GM19463 (cell line): ENCODE measurements at regions not wholly inside any gene's neighbourhood (a gene's known extent, or its start where the extent isn't known, plus 50 kb on each side); places are given as distances from the start of the nearest gene placed in this dataset.

Experiments used
- ATAC-seq: cut with Tn5 transposase; IDR thresholded peaks from one replicate; pipeline ENCODE4 v1.9.1; 2021; ENCODE audit warnings: mild to moderate bottlenecking, moderate library complexity; ENCODE audit not compliant: unreplicated experiment

DNA sequence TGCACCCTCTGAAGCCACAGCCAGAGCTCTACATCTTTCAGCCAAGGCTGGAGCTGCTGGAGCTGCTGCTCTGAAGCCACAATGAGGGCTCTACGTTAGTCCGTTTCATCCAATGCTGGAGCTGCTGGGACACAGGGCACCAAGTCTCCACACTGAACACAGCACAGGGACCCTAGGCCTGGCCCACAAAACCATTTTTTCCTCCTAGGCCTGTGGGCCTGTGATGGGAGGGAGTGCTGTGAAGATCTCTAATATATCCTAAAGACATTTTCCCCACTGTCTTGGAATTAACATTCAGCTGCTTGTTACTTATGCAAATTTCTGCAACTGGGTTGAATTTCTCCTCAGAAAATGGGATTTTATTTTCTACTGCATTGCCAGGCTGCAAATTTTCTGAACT is 441.4 kb upstream of the FAT3 start:
- no peak for ATAC-seq

- no peak for ATAC-seq
Observed at GRCh38 chr11:91778758-91779157, 445.9 kb upstream of the FAT3 start.

- no peak for ATAC-seq
Observed at GRCh38 chr11:91776655-91777054, 448.0 kb upstream of the FAT3 start.

DNA sequence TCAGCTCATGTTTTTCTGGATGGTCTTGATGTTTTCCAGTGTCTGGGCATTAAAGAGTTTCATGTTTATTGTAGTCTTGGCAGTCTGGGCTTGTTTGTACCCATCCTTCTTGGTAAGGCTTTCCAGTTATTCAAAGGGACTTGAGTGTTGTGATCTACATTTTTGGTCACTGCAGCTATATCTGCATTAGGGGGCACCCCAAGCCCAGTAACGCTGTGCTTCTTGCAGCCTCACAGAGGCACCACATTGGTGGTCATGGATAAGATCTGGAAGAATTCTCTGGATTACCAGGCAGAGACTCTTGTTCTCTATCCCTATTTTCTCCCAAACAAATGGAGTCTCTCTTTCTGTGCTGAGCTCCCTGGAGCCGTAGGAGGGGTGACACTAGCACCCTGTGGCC is 451.5 kb upstream of the FAT3 start:
- ATAC-seq, result no peak

GRCh38 chr11:91771961-91772360 is 452.7 kb upstream of the FAT3 start:
- ATAC-seq, result no peak

DNA sequence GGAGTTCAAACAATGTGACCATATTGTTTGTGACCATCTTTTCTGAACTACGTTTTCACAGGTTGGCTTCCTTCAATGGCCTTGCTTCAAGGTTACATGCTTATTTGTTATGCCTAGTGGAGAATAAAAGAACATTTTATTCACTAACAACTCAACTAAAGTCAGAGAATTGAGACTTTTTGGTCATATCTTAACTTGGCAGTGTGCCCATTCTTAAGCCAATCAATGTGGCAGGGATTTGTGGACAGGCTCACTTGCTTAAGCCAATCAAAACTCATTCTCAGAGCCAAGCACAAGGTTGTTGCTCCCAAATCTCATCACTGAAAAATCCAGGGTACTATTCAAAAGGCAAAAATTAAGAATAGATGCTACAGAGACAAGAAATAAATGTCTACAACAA is 455.8 kb upstream of the FAT3 start:
- no peak for ATAC-seq

GRCh38 chr11:91763331-91763730 is 461.3 kb upstream of the FAT3 start:
- no peak for ATAC-seq

DNA sequence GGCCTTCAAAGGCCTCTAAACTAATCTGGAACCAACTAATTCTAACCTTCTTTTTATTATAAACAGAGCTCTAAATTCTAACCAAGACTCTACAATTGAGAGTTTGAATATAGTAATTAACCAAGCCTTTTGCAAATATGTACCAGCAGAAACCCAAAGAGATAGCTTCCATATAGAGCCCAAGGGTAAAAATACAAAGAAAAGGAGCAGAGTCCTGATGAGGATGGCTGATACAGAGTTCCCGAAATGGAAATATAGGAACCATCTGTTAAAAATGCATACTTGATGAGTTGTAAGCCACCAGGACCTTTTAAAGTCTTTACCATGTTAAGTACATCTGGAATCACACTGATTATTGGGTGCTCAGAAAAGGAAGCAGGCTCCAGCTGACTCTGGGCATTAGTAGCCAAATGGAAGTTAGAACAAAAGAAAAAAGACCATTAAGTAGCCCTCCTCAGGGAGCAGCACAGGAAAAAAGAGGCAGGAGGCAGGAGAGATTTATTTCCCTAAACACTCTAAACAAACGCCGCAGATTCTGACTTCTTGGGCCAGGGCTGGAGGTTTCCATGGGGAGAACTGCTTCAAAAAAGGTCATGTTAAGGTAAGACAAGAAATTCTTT is 463.1 kb upstream of the FAT3 start:
- ATAC-seq, result no peak

DNA sequence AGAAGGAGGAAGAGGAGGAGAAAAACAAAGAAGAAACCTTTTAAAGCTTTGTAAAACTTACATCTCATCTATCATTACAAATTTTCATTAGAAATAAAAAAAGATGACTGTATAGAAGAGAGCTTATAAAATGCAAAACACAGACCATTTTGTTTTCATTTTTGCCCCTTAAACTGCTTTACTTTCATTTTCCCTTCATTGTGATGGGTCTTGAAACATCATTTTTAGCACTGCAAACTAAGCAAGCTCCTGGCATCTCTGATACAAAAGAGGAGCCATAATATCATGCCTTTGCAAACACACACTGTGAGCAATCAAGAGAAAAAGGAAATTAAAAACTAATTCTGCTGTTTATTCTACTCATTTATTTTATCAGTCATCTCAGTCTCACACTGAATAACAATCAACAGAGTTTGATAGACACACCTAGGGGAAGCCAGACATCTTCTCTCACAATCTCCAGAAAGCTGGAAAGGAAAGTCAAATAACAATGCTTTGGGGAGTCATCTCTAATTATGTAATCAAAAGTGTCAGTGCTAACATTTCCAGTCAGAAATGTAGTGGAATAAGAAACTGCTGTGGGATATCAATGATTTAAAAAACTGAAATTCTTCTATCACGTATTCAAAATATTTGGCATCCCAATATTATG is 467.7 kb upstream of the FAT3 start:
- ATAC-seq, result no peak

GRCh38 chr11:91755951-91756707 is 468.5 kb upstream of the FAT3 start:
- ATAC-seq, result no peak

DNA sequence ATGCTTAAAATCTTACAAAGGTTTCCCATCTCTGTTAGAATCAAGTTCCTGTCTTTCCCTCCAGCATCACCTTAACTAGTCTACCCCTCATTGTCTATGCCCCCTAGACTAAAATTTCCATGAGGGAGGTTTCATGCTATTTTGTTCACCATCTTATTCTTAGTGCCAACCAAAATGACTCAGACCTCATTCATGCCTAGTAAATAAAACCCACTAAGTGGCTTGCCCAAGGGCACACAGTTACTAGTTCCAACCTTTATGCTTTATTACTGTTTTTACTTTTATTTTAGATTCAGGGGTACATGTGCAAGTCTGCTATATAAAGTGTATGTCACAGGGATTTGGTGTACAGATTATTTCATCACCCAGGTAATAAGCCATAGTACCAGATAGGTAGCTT is 469.1 kb upstream of the FAT3 start:
- ATAC-seq, result no peak

DNA sequence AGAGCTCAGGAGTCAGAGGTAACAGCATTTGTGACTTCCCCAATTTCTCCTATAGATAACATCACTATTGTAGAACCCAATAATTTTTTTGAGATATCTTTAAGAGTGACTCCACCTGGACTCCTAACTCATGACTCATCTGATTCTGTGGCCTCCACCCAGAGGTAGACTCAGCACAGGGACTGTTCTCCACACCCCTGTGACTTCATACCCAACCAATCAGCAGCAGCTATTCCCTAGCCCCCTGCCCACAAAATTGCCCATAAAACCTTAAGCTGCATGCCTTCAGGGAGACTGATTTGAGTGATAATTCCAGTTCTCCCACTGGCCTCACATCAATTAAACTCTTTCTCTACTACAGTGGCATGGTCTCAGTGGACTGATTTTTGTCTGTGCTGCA is 475.4 kb upstream of the FAT3 start:
- no peak for ATAC-seq

GRCh38 chr11:91742155-91742554 is 482.5 kb upstream of the FAT3 start:
- ATAC-seq, result no peak

GRCh38 chr11:91731051-91731450 is 493.6 kb upstream of the FAT3 start:
- no peak for ATAC-seq

GRCh38 chr11:91730620-91731019 is 494.0 kb upstream of the FAT3 start:
- no peak for ATAC-seq

DNA sequence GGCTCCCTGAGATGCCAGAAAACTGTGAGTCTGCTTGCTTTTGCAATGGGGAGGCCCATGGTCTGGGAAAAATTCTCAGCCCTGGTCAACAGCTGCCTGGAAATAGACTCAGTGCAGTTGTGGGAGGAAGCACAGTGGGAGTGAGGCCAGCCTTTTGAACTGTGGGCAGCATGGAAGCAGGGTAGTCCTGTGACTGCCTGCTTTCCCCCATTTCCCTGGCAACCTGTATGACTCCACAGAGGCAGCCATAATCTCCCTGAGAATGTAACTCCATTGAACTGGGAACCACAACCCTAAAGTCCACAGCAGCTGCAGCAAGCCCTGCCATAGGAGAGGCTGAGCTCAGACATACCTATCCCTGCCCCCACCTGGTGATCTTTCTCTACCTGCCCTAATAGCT is 494.6 kb upstream of the FAT3 start:
- no peak for ATAC-seq

DNA sequence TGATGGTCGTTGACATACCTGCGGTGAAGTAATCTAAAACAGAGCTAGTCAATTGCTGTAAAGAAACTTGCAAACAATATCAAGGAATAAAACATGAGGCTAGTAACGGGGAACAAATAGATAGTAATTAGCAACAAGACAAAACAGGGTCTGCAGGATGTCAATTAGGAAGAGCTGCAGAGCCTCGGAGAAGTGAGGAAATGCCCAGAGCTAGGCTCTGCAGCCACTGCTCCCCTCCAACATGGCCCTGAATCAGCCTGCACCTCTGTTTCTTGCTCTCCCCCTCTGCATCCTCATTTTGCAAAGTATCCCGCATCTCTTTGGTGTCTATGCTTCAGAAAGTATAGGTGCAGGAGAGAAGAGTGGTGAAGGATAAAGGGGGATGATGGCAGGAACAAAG is 507.4 kb upstream of the FAT3 start:
- ATAC-seq, result no peak

GRCh38 chr11:91707652-91708482 is 516.8 kb upstream of the FAT3 start:
- ATAC-seq, result no peak

- ATAC-seq, result no peak
Observed at GRCh38 chr11:91703042-91703441, 521.6 kb upstream of the FAT3 start.

DNA sequence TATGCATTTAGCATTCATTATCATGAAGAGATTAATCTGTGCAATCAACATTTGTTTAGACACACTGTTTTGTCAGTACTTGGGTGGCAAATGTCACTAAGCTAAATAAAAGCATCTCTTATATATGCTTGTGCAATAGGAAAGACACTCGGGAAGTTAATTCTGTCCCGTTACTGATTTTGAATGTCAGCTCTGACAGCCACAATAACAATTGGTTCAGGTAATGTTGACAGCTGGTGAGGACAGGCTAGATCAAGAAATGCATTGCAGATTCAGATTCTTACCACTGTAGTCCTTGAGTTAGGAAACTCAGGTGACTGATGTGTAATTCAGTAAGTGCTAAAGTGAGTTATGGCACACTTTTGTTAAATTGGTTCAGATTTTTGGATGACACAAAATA is 523.8 kb upstream of the FAT3 start:
- no peak for ATAC-seq

GRCh38 chr11:91698845-91699244 is 525.8 kb upstream of the FAT3 start:
- ATAC-seq, result no peak
